NCI-H2196 treated with DMSO at 0.1 percent for 48 hours (cell line): ENCODE measurements at regions not wholly inside any gene's neighbourhood (a gene's known extent, or its start where the extent isn't known, plus 50 kb on each side); places are given as distances from the start of the nearest gene placed in this dataset.
"Not testable (repeated sequence)": the region's sequence is repeated elsewhere in the genome, so short reads cannot be mapped to it uniquely, and the experiment has no call there.

ENCODE experiments used
- DNase-seq: peaks from one replicate; lab custom pipeline; 2025; ENCODE audit not compliant: unreplicated experiment; lab: John Stamatoyannopoulos, UW

DNA sequence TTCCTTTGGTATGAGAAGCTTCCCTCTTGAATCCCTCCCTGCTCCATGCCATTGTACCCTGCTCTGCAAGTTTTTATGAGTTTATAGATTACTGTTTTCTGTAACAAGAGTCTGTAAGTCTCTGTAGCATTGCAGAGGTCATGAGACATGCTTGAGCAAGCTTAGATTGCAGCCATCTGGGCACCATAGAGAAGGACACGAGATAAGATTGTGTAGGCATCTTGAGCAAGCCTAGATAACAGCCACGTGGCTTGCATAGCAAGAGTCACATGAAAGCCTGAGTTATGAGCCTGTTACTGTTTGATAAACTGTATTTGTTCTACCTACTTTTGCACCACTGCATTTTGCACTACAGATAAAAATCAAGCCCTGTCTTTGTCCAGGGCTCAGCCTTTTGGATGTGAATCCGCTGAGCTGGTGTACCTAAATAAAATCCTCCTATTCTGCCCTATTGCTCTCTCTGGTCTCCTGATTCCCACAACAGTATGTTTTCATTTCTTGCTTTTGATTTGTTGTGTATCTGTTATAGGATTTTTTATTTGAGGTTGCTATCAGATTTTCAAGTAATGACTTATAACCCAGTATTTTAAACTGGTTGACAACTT, 127.4 kb upstream of the ANKRD50 start:
- DNase-seq, result no peak

DNA sequence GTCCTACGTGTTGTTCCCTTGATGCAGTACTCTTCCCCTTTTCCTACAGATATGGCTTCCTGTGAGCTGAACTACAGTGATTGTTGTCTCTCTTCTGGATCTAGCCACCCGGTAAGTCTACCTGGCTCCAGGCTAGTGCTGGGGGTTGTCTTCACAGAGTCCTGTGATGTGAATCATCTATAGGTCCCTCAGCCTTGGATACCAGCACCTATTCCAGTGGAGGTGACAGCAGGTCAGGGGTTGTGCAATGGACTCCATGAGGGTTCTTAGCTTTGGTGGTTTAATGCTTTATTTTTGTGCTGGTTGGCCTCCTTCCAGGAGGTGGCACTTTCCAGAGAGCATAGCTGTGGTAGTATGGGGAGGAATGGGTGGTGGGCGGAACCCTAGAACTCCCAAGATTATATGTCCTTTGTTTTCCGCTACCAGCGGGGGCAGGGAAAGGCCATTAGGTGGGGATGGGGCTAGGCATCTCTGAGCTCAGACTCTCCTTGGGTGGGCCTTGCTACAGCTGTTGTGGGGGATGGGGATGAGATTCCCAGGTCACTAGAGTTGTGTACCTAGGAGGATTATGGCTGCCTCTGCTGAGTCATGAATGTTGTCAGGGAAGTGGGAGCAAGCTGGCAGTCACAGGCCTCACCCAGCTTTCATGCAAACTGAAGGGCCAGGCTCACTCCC, 121.4 kb upstream of the ANKRD50 start:
- DNase-seq, result no peak

DNA sequence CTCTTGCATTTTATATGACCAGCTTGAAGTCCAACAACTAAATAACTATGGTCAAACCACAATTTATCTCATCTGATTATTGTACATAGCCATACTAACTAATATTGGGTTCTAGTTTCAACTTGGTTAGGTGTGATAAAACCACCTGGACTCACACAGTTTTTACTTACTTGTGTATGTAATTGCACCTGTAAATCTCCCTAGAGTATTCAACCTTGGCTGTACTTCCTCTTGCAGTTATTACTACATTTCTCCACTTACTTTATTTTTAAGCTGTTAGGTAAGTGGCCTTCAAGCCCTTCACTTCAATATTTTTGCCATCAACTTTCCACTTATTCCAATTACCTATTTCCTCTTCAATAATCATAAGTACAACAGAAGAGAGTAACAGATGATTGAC, 115.8 kb upstream of the ANKRD50 start:
- no peak for DNase-seq

DNA sequence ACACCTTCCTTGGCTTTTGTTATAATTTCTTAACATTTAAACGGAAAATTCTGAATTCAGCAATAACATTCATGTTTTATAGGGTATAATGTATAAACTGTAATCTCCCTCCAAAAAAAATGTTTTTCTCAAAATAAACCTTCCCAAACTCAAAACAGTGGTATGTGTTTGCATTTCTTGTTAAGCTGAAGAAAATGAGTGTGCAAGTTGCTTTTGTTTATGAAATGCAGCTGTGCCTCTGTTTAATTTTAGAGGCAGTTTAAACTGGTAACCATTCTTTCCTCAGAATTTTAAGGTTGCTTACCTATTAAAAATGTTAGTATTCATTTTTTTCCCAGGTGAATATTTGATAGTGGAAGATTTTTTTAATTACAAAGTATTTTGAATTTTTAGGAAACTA, 105.0 kb upstream of the ANKRD50 start:
- DNase-seq, result no peak

DNA sequence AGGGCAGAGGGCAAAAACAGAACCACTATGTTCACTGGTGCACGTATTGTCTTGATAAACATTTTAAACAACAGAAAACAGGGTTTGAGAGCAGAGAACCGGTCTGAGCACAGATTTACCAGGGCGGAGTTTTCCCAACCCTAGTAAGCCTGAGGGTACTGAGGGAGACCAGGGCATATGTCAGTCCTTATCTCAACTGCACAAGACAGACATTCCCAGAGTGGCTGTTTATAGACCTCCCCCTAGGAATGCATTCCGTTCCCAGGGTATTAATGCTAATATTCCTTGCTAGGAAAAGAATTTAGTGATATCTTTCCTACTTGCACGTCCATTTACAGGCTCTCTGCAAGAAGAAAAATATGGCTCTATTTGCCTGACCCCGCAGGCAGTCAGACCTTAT, 99.7 kb upstream of the ANKRD50 start:
- DNase-seq, result not testable (repeated sequence)

DNA sequence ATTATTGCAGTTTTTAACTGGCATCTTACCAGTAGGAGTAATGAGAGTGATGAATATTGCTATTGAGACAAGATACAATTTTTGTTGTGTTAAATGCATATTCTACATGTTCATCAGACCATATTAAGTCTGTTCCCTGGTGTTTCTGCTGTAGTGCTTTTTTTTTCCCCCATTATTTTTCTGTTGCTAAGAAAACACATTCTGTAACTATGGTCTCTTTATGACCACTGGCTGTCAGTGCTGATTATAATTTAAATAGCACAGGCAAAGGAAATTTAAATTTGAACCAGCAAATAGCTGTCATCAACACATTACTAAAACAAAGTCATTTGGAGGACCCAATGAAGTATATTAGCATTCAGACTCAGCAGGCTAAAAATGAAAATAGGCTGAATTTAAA, 98.3 kb upstream of the ANKRD50 start:
- no peak for DNase-seq

DNA sequence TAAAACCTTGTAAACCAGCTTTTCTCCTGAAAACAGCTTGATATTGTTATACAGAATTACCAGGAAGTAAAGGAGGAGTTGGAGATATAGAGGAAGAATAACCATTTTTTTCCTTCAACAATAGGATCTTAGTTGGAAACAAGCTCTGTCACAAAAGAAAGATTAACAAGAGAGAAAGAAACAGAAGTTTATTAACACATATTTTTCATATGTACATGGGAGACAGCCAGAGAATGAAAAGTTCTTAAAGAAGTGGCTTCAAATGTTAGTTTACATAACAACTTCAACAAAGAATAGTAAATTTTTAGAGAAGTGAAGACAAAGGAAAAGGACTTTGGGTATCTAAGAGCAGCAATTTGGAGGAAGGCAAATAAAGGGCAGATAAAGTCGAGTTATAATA, 94.9 kb upstream of the ANKRD50 start:
- no peak for DNase-seq

DNA sequence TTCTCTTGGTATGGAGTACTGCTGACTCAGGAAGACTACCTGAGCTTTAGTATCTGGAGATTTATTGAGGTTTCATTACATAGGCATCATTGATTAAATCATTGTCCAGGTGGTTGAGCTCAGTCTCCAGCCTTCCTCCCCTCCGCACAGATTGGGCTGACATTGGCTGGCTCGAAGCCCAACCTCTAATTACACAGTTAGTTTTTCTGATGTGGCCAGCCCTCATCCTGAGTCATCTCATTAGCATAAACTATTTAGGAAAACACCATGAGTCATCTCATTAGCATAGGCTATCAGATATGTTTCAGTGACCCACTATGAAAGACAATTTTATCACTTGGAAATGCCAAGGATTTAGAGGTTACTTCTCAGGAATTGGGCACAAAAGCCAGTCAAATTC, 93.9 kb upstream of the ANKRD50 start:
- no peak for DNase-seq

DNA sequence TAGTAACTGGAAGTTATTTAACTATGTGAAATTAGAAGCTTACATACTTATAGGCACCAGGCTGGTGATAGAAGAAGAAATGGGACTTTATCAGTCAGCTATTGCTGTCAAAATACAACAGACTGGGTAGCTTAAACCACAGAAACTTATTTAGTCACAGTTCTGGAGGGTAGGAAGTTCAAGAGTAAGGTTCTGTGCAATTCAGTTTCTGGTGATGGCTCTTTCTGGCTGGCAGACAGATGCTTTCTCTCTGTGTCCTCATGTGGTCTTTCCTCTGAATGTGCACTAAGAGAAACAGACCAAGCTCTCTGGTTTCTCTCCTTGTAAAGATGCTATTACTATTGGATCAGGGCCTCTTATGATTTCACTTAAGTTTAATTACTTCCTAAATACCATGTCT, 92.1 kb upstream of the ANKRD50 start:
- no peak for DNase-seq

DNA sequence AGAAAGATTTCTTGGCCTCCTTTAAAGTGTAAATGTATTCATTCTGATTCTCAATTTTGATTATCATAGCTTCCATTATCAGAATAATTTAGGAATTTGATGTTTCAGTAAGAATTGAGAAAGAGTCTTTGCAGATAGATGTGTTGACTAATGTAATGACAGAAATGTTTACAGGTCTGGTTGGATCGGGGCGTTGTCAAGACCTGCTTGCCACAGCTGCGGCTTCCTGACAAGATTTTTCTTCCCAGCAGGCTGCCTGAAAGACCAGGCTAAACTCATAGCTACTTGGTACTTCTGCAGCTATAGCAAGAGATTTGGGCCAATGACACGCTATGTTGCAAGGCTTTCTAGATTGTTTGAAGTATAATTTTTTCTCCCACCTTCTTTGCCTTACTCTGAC, 91.5 kb upstream of the ANKRD50 start:
- no peak for DNase-seq

DNA sequence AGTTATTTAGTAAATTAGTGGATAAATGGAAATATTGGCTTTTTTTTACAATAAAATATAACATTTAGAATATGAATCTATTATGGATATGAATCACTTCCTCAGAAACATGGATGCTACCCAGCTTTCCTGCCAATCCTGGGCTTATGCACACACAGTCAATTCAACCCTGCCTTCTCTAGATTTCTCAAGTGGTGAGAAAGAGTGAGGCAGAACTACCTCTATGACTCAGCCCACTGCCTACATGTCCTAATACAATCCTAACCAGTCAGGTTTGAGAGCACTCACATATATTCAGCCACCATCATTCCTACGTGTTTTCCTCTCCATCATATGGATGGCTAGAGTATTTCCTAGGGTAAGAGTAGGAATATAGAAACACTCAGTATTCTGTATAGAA, 91.1 kb upstream of the ANKRD50 start:
- DNase-seq, result no peak

DNA sequence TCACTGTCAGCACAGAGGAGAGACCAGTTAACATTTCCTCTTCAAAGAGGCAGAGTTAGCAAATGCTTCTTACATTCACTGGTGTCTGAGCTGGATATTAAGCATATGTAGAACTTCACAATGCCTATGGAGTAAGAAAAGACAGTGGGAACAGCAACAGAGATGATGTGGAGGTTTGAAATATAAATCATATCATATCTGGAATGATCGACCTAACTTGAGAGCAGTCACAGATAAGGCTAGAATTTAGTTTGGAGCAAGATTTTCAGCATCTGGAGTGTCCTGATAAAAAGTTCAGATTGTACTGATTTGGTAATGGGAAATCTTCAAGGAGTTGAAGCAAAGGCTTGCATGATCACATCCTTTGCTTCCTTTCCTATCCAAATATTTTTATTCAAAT, 90.5 kb upstream of the ANKRD50 start:
- no peak for DNase-seq

DNA sequence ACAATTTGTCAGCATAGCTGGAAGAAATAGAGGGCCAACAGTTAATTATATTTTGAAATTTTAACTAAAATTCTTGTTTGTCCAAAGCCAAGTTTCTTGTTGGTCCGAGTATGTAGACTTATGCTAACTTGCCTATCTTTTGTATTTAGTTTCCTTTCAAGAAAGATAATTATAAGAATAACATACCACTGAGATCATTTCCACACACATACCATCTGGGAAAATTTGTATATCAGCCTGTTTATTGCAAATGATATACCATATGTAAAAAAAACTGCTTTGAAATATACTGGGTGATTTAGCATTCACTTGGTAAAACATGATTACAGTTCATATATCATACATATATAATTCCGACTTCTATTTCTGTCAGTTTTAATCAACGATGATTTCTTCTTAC, 84.7 kb upstream of the ANKRD50 start:
- no peak for DNase-seq

DNA sequence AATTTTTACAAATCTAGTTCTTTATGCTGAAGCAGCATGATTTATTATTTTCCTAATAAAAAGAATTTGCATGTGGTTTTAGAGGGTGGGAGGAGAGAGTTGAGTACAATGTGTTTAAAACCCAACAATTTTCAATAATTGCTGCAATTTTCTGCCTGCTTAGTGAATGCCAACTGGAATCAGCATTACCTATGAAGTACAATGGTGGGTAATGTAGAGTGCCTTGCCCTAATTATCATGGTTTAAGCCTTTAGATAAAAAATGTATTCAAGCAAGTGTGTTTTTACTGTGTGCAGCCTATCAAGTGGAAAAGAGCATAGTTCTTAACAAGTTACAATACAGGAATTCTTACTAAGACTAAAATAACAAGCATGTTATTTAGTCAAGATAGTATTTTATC, 77.9 kb upstream of the ANKRD50 start:
- DNase-seq, result no peak

DNA sequence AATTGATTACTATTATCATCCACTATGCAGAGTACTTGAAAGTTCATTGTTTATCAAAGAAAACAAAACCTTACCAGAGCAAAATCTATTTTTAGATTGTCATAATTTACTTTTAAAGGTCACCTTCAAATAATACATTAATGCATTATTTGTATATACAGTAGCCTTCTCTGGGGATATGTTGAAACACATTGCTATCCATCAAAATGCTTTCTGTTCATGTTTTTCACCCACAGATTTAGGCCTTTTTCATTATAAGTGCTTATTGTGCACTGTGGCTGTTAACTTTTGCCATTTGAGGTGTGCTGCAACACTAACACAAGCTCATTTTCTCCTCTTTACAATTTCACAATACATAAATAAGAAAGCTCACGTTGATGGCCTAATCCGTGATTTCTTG, 74.1 kb upstream of the ANKRD50 start:
- DNase-seq, result no peak

DNA sequence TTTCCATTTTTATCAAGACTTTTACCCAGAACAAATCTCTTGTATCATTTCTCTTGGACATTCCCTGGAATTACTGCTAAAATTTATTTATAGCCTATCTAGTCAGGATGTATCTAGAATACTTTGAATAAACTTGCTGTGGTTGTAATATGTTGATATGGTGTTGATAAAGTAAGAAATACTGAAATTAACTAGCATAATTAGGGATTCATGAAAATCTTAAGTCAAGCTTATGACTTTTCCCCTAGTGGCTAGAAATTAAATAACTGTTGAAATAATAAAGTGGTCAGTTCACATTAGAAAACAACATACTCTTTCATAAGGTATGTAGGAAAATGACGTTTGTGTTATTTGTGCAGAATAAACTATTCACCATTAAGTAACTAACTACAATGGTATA, 73.1 kb upstream of the ANKRD50 start:
- no peak for DNase-seq

DNA sequence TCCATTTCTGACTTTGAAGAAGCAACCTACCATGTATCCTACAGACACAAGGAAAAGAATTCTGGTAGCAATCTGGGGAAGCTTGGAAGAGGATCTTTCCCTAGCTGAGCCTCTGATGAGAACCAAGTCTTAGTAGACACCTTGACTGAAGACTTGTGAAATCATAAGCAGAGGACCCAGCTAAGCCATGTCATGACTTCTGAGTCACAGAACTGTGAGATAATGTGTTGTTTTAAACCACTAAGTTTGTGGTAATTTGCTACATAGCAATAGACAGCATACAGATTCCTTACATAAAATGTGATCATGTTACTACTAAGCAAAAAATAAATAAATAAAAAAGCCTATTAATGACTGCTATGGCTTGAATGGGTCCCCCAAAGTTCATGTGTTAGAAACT, 71.3 kb upstream of the ANKRD50 start:
- no peak for DNase-seq

DNA sequence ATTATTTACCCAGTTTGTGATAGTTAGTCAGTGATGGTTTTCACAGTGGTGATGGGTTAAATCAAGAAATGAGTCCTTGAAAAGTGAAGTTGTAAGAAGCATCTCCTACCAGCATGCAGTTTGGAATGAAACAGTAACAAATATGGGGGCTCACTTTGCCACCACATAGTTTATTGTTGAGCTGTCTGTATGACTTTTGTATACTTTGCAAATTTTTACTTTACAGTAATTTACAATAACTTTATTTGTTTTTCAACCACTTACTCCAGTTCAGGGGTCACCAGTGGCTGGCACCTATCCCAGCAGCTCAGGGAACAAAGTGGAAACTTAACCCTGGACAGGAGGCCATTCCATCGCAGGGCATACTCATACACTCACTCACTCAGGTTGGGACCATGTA, 64.5 kb upstream of the ANKRD50 start:
- no peak for DNase-seq

DNA sequence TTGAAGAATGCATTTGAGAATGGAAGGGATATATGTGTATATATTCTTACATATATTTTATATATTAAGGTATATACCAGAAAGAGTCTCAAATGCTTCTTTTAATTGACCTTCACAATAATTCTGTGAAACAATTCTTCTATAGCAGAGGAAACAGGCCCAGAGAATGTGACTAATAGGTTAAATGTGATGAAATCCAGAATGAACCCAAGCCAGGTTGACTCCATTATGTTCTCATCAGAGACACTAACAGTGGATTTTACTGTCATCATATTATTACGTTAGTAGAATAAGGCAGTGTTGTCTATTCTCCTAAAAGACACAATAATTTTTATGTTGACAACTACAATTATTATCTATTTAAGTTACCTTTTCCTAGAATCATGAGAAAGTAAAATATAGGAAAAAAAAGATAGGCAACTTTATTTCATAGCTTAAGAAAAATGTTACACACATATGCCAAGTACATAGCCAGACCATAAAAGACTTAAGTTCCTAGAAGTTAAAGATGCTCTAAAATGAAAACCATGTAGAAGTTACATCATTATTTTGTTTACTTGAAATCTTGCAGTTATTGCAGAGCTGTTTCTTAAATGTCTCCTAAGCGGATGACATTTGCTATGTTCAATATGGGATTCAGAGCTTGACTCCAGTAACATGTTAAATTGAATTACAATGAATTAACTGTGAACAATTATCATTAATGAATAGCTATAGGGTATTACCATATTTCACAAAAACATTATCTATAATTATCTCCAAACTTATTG, 56.2 kb upstream of the ANKRD50 start:
- no peak for DNase-seq

DNA sequence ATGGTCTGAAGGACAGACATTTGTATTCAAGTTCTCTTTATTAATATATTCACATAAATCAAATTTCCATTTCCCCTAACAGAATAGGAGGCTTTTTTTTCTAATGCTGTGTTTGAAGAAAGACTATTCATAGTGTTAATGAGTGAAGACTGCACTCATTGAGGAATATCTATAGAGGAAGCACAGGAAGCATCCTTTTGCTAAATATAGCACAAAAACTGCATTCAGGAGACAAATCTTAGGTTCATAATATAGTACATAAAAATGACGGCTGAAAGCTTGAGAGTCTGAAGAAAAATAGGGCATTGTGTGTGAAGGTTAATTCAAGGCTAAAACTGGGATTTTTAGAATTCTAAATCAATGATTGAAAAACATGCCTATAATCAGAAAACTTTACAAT, 50.4 kb upstream of the ANKRD50 start:
- DNase-seq, result no peak
